CD14-positive monocyte (primary cell): ENCODE measurements at regions not wholly inside any gene's neighbourhood (a gene's known extent, or its start where the extent isn't known, plus 50 kb on each side); places are given as distances from the start of the nearest gene placed in this dataset.

Experiments
- DNase-seq, 3 donors: peaks; one replicate each; pipeline ENCODE4 v3.0.0-alpha.2; 2011 to 2022
- H2AFZ ChIP-seq: 2 replicates; pipeline ENCODE4 v1.6.0; 2012; ENCODE audit warnings: mild to moderate bottlenecking, low read depth, low read length, inconsistent platforms; ENCODE audit not compliant: insufficient read depth, poor library complexity, severe bottlenecking
- H3K27ac ChIP-seq, 2 donors: 1 replicate in 1 of 2; 2 replicates in 1 of 2; pipeline ENCODE4 v1.5.1; 2012 to 2013; ENCODE audit warnings: low read length in 2 of 2, control low read depth in 1 of 2, inconsistent platforms in 1 of 2, low read depth in 1 of 2, mild to moderate bottlenecking in 1 of 2
- H3K27me3 ChIP-seq, 2 donors: one replicate each; pipeline versions ENCODE4 v1.6.0 to v1.6.1; 2011 to 2013; ENCODE audit warnings: low read length in 2 of 2; ENCODE audit not compliant: control insufficient read depth in 2 of 2, insufficient read depth in 2 of 2
- H3K36me3 ChIP-seq, 2 donors: replicated peaks in 1 of 2; 1 replicate in 1 of 2; 2 replicates in 1 of 2; pipeline versions ENCODE4 v1.5.1 to v1.6.1; 2012 to 2013; ENCODE audit warnings: low read length in 2 of 2, control low read depth in 1 of 2, inconsistent platforms in 1 of 2, mild to moderate bottlenecking in 1 of 2; ENCODE audit not compliant: insufficient read depth in 2 of 2, control insufficient read depth in 1 of 2
- H3K4me1 ChIP-seq, 2 donors: 1 replicate in 1 of 2; 2 replicates in 1 of 2; pipeline versions ENCODE4 v1.5.1 to v1.6.1; 2012 to 2013; ENCODE audit warnings: low read length in 2 of 2, control low read depth in 1 of 2, inconsistent platforms in 1 of 2, mild to moderate bottlenecking in 1 of 2, moderate library complexity in 1 of 2; ENCODE audit not compliant: insufficient read depth in 2 of 2, control insufficient read depth in 1 of 2
- H3K4me2 ChIP-seq: replicated peaks from 2 replicates; pipeline ENCODE3; 2012; ENCODE audit warnings: low read length, moderate library complexity, mild to moderate bottlenecking; ENCODE audit not compliant: poor library complexity, severe bottlenecking; ENCODE audit errors: extremely low read depth
- H3K4me3 ChIP-seq, 3 experiments: fragments of 200-600 bp in 1 of 3; sonication (generic) in 1 of 3; replicated peaks in 1 of 3; 1 replicate in 2 of 3; 2 replicates in 1 of 3; pipeline ENCODE4 v1.5.1; 2011 to 2013; ENCODE audit warnings: low read length in 3 of 3, mild to moderate bottlenecking in 3 of 3, control low read depth in 2 of 3, low read depth in 2 of 3, inconsistent platforms in 1 of 3, moderate library complexity in 1 of 3
- H3K79me2 ChIP-seq: 2 replicates; pipeline ENCODE4 v1.6.0; 2012; ENCODE audit warnings: mild to moderate bottlenecking, control low read depth, inconsistent platforms, low read length, moderate library complexity; ENCODE audit not compliant: insufficient read depth
- H3K9ac ChIP-seq: 2 replicates; pipeline ENCODE4 v1.6.0; 2017; ENCODE audit warnings: low read length, mild to moderate bottlenecking; ENCODE audit not compliant: insufficient read depth, poor library complexity, severe bottlenecking
- H3K9me3 ChIP-seq, 2 donors: replicated peaks in 1 of 2; 1 replicate in 1 of 2; 2 replicates in 1 of 2; pipeline versions ENCODE4 v1.5.1 to v1.6.1; 2012 to 2013; ENCODE audit warnings: low read length in 2 of 2, control low read depth in 1 of 2; ENCODE audit not compliant: control insufficient read depth in 1 of 2, insufficient read depth in 1 of 2
- H4K20me1 ChIP-seq: 2 replicates; pipeline ENCODE4 v1.6.0; 2012; ENCODE audit warnings: mild to moderate bottlenecking, low read length, control low read depth, moderate library complexity; ENCODE audit not compliant: insufficient read depth
- H3K27ac Mint-ChIP-seq, 7 donors: one replicate each; pipeline ENCODE4 v1.8.0; 2020; ENCODE audit warnings: mild to moderate bottlenecking in 7 of 7, mixed read lengths in 7 of 7, moderate library complexity in 6 of 7, inconsistent platforms in 2 of 7
- H3K27me3 Mint-ChIP-seq, 3 donors: one replicate each; pipeline ENCODE4 v1.8.0; 2021 to 2022; ENCODE audit warnings: low read depth in 3 of 3, mild to moderate bottlenecking in 3 of 3, mixed read lengths in 3 of 3, moderate library complexity in 3 of 3, inconsistent platforms in 1 of 3
- H3K36me3 Mint-ChIP-seq, 2 donors: one replicate each; pipeline ENCODE4 v1.8.0; 2020; ENCODE audit warnings: mixed read lengths in 2 of 2, inconsistent platforms in 1 of 2, mild to moderate bottlenecking in 1 of 2
- H3K4me1 Mint-ChIP-seq: one replicate; pipeline ENCODE4 v1.8.0; 2020; ENCODE audit warnings: mild to moderate bottlenecking, mixed read lengths
- H3K4me3 Mint-ChIP-seq, 2 donors: one replicate each; pipeline ENCODE4 v1.8.0; 2020; ENCODE audit warnings: mild to moderate bottlenecking in 2 of 2, mixed read lengths in 2 of 2, moderate library complexity in 1 of 2
- H3K9me3 Mint-ChIP-seq, 7 donors: one replicate each; pipeline ENCODE4 v1.8.0; 2020 to 2022; ENCODE audit warnings: mixed read lengths in 7 of 7, mild to moderate bottlenecking in 6 of 7, moderate library complexity in 6 of 7, inconsistent platforms in 2 of 7
- WGBS: methylation state at CpG from one replicate; pipeline ENCODE4 v1.1.5; 2013; ENCODE audit warnings: missing lambda C conversion rate; ENCODE audit not compliant: insufficient coverage; 5-methylcytosine and 5-hydroxymethylcytosine counted together
- intact Hi-C, 2 donors: fragments of 100-400 bp; cut with micrococcal nuclease; formaldehyde crosslinking; loops; one replicate each; pipeline versions ENCODE4 v1.15.0 to v1.15.1; 2023
- TF ChIP-seq, protein P1 (sequence below): fragments of 200-600 bp; IDR thresholded peaks from one replicate; pipeline ENCODE4 v1.8.0; 2022; ENCODE audit warnings: antibody characterized with exemption, mild to moderate bottlenecking

DNA sequence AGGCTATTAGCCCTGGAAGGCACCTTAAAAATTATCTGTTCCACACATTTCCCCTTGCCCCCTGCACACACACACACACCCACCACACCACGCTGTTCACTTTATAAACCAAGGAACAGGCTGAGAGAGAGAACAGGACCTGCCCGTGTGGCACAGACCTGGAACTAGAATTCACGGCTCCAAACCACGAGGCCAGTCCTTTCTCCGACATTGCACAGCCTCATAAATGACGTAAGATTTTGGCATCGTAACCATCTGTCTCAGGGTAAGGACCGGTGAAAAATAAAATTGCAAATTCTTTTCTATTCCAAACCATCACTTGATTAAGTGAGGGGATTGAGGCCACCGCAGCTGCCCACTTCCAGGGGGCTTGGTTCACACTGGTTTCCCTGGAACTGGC, 330.3 kb downstream of the BCOR start:
- no peak overlapping the region for H3K27ac ChIP-seq
- no peak for DNase-seq
- no peaks in the 10 kb centered on the region for H3K36me3 ChIP-seq
- H3K36me3 Mint-ChIP-seq: no peaks in the 10 kb centered on the region
- peaks cover 0 to 8% (median 2%) of the 10 kb centered on the region in 7 donors for H3K9me3 Mint-ChIP-seq
- H3K27ac Mint-ChIP-seq: no peak overlapping the region
- H3K27me3 ChIP-seq: no peaks in the 10 kb centered on the region
- WGBS: no CpG with 5 or more reads among the region's 9 CpGs
- TF ChIP-seq, protein P1, sequence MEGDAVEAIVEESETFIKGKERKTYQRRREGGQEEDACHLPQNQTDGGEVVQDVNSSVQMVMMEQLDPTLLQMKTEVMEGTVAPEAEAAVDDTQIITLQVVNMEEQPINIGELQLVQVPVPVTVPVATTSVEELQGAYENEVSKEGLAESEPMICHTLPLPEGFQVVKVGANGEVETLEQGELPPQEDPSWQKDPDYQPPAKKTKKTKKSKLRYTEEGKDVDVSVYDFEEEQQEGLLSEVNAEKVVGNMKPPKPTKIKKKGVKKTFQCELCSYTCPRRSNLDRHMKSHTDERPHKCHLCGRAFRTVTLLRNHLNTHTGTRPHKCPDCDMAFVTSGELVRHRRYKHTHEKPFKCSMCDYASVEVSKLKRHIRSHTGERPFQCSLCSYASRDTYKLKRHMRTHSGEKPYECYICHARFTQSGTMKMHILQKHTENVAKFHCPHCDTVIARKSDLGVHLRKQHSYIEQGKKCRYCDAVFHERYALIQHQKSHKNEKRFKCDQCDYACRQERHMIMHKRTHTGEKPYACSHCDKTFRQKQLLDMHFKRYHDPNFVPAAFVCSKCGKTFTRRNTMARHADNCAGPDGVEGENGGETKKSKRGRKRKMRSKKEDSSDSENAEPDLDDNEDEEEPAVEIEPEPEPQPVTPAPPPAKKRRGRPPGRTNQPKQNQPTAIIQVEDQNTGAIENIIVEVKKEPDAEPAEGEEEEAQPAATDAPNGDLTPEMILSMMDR: no peak
- H3K27me3 Mint-ChIP-seq: peaks cover 1 to 13% (median 2%) of the 10 kb centered on the region in 3 donors
- no peak overlapping the region for H3K4me3 ChIP-seq
- intact Hi-C loops: no loop called here
- peaks cover 37% of the 10 kb centered on the region for H3K4me1 Mint-ChIP-seq
- H2AFZ ChIP-seq: no peak overlapping the region
- H4K20me1 ChIP-seq: no peaks in the 10 kb centered on the region
- H3K9ac ChIP-seq: no peak overlapping the region
- H3K79me2 ChIP-seq: no peaks in the 10 kb centered on the region
- peaks cover 18% of the 10 kb centered on the region in 2 donors for H3K4me1 ChIP-seq
- no peaks in the 10 kb centered on the region for H3K9me3 ChIP-seq
- no peak overlapping the region for H3K4me2 ChIP-seq
- no peak overlapping the region for H3K4me3 Mint-ChIP-seq

DNA sequence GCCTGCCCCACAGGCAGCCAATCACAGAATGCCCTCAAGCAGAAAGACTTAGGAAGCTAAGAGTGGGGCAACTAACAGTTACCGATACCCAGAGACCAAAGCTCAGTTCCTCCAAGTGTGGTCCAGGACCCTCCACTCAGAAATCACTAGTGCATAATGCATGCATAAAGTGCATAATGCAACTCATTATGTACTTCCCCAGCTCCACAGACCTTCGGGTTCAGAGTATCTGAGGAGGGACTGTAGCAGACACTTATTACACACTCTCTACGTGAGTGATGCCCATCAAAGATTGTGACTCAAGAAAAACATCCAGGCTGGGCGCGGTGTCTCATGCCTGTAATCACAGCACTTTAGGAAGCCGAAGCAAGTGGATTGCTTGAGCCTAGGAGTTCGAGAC, 328.0 kb downstream of the BCOR start:
- no peaks in the 10 kb centered on the region for H3K36me3 Mint-ChIP-seq
- TF ChIP-seq, protein P1: no peak
- Histone ChIP-seq H2AFZ (no peak overlapping the region), H3K4me3 (no peak overlapping the region), H3K4me2 (no peak overlapping the region), H3K36me3 (no peaks in the 10 kb centered on the region), H3K27ac (no peak overlapping the region), H3K27me3 (peaks cover 0 to 2% of the 10 kb centered on the region in 2 donors), H3K79me2 (no peaks in the 10 kb centered on the region), H4K20me1 (no peaks in the 10 kb centered on the region), H3K9me3 (no peaks in the 10 kb centered on the region), H3K9ac (no peak overlapping the region), H3K4me1 (peaks cover 38 to 40% of the 10 kb centered on the region in 2 donors)
- H3K9me3 Mint-ChIP-seq: peaks cover 0 to 12% (median 4%) of the 10 kb centered on the region in 7 donors
- intact Hi-C loops: no loop called here
- no CpG with 5 or more reads among the region's 7 CpGs for WGBS
- no peak overlapping the region for H3K4me3 Mint-ChIP-seq
- H3K27me3 Mint-ChIP-seq: peaks cover 0 to 24% (median 1%) of the 10 kb centered on the region in 3 donors
- H3K27ac Mint-ChIP-seq: no peak overlapping the region
- DNase-seq: no peak
- peaks cover 55% of the 10 kb centered on the region for H3K4me1 Mint-ChIP-seq
